NCI-H2107 (cell line): ENCODE measurements at regions not wholly inside any gene's neighbourhood (a gene's known extent, or its start where the extent isn't known, plus 50 kb on each side); places are given as distances from the start of the nearest gene placed in this dataset.

Experiments
- DNase-seq: peaks from one replicate; lab custom pipeline; 2025; lab: John Stamatoyannopoulos, UW

DNA sequence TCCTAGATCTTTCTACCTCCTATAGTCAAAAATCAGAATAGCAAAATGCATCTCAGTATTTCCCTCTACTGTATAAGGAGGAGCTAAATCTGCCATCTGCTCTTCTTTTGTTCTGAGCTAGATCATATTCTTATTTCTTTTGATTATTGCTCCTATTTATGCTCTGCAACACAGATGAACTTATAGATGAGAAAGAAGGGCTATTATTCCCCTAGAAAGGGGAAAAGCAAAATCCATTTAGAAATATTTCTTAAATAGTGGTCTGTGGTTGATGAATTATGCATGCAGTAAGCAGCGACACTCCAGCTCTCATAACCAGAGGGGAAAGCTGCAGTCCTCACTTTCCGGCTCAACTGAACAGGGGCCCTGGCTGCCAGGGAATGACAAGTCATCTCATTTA is 207.3 kb upstream of the SORCS1 start:
- DNase-seq = no peak

DNA sequence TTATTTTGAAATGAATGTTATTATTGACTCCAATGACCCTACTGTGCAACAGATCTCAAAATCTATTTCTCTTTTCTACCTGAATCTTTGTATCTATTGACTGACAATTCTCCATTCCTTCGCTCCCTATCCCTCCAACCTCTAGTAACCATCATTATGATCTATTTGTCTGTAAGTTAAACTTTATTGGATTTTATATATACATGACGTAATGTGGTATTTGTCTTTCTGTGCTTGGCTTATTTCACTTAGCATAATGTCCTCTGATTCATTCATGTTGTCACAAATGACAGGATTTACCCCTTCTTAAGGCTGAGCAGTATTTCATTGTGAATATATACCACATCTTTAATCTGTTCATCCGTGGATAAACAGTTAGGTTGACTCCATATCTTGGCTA is 200.4 kb upstream of the SORCS1 start:
- DNase-seq = no peak

DNA sequence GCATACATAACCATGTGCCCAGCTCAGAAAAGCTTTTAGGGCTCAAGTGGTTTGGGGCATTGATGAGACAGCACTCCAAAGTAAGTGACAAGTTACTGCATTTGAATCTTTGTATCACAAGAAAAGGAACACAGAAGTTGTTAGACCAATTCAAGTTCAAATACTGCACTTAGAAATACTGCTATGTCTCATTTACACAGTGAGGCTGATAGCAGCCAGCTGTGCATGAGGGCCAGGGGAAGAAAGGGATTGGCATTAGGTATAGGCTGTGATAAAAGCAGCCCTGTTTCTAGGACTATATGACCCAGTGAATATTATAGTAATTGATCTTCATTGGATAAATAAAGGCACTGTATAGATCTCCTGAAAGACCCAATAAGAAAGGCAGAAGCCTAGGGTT is 197.8 kb upstream of the SORCS1 start:
- DNase-seq = no peak

DNA sequence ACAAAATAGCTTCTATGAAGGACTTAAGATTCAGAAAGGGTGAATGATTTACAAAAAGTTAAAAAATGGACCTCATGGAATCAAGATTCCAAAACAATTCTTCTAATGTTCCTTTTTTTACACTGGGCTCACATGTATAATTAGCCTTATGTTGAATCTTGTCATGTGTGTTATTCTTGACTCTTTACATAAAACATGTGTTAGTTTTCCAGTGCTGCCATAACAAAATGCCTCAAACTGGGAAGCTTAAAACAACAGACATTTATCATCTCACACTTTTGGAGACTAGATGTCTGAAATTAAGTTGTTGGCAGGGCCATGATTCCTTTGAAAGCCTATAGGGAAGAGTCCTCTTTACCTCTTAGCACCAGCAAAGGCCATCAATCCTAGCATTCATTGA is 192.5 kb upstream of the SORCS1 start:
- DNase-seq = no peak

DNA sequence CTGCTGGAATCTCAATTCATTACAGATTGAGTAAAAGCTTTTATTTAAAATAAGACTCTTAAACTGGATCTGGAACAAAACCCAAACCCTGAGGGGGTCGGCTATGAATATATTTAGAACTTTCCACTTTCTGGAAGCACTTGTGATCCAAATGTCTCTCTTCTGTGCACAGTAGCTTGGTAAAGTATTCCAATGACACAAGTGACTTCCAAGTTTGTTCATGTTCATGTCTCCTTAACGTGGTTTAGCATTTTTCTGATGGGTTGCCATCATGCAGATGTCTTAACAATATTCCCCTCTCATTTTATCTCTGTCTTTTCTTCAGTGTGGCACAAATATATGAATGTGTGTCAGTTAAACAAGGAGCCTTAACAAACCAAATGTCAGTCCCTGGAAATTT is 191.9 kb upstream of the SORCS1 start:
- DNase-seq = no peak

DNA sequence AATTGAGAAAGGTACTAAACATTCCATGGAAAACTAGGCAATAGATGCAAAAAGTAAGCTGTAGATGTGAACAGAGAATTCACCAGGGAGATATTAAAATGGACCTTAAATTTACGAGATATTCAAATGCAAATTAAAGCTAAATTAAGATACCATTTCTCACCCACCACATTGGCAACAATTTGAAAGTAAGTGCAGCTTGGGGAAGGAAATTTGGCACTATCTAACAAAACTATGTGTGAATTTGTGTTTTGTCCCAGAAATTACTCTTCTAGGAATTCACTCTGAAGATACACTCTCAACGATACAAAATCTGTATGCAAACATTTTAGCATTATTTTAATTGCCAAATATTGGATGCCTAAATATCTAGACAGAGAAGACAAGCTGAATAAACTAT is 178.2 kb upstream of the SORCS1 start:
- no peak for DNase-seq

DNA sequence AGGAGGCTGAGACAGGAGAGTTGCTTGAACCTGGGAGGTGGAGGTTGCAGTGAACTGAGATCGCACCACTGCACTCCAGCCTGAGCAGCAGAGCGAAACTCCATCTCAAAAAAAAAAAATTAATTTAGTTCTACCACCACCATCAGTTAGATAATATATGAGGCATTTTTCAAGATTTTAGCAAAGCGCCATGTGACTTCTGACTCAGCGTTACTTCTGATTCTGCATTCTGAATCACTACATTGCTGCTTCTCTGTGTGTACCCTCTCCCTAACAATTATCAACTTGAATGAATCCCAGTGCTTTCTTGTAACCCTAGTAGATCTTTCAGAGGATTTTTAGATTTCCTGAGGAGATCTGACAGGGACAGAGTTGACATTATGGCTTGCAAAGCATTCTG is 176.8 kb upstream of the SORCS1 start:
- no peak for DNase-seq

DNA sequence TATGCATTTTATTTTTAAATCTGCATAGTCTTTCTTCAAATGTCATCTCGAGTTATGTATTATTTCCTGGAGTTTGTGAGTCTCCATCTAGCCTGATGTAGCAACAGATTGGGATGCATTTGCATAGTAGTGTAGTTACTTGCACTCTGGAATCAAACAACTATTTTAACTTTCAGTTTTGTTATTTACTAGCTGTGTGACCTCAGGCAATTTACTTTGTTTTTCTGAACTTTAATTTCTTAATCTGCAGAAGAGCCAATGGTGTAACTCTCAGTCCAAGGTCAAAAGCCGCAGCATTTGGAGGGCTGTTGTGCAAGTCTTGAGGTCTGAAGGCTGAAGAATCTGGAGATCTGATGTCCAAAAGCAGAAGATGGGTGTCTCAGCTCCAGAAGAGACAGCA is 175.8 kb upstream of the SORCS1 start:
- DNase-seq = no peak

DNA sequence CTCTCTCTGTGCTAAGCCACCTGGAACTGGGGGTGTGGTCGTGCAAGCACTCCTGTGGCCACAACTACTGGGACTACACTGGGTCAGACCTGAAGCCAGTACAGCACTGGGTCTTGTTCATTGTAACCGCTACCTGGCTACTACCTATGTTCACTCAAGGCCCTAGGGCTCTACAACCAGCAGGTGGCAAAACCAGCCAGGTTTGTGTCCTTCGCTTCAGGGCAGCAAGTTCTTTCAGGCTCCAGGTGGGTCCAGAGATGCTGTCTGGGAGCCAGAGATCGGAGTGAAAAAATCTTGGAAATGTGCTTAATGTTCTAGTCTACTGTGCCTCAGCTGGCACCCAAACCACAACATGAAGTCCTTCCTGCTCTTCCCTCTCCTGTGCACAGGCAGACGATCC is 171.6 kb upstream of the SORCS1 start:
- no peak for DNase-seq

DNA sequence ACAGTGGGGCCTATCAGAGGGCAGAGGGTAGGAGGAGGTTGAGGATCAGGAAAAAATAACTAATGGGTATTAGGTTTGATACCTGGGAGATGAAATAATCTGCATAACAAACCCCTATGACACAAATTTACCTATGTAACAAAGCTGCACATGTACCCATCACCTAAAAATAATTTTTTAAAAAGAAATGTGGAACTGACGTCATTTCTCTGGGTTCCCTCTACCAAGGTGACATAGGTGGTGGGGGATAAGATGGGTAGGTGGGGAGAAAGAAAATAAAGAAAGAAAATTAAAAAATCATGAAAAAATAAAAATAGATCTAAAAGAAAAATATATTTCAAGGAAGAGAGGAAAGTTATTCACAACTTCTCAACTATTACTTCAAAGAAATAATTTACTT is 153.1 kb upstream of the SORCS1 start:
- DNase-seq = no peak

DNA sequence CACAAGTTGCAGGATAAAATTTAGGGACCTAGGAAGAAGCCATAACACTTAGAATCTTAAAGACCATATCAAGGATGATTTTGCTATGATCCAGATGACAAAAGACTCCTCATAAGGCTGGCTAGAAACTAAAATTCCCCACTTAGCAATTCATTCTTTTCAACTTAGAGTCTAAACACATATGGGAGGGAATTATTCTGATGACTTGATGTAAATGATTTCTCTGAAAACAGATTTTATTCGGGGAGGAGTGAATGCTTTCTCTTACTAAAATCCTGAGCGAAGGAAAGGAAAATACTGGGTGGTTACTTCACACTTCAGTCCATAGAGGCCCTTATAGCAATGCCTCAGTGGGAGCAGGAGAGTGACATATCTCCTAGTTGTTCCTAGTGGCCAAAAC is 138.7 kb upstream of the SORCS1 start:
- DNase-seq = no peak

DNA sequence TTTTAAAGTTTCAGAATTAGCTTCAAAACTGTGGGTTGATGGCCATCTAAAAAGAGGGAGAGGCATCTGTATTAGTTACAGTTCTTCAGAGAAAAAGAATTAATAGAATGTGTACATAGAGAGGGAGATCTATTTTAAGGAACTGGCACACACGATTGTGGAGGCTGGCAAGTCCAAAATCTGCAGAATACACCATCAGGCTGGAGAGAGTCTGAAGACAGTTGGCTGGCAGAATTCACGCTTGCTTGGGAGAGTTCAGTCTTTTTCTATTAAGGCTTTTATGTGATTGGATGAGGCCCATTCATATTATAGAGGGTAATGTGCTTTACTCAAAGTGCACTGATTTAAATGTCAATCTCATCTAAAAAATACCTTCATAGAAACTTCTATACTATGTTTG is 135.1 kb upstream of the SORCS1 start:
- DNase-seq = no peak

DNA sequence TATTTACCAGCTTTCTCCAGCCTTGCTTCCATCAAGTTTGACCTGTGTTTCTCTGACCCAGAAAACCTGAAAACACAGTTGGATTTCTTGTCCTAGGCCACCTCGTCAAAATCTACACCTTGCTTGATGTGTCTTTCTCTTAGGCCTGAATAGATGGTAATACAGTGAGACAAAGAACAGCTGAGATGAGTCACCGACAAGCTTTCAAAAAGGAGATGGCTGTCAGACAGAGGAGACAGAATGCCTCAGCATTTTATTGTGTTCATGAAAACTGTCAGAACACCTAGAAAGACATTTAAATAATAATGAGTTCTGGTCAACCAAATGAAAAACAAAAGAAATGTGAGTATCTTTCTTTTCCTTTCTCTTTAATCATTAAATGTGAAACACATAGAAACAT is 119.7 kb upstream of the SORCS1 start:
- no peak for DNase-seq

DNA sequence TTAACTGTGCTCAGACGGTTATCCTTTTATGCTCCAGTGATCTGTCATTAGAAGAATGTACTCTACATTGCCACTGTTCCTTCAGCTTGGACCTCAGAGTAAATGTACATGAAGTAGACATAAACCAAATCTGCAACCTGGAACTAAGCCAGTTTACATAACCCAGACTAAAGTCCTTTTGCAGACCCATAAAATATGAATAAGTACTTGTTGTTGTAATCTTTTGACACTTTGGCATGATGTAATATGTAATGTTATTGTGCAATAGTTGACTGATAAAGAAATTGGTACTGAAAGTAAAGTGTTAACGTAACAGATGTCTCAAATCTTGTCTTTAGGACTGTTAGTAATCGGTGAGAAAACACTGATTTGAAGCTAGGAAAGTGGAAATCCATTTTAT is 115.8 kb upstream of the SORCS1 start:
- no peak for DNase-seq

DNA sequence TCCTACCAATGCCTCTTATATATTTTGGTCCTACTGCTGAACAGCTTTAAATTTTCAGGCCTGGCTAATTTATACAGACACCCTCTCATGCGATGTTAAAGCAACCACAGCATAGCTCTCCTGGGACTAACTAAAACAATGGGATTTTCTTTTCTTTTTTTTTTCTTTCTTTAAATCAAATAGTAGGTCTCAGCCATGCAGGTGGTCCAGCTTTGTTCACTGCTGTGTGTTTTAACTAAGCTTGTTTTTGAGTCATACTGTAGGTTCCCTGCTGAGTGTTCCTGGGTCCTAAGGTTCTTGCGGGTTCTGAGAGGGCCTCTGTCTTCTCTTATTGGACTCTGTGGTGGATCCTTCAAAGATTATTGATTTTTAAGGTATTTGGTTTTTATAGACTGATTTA is 113.1 kb upstream of the SORCS1 start:
- no peak for DNase-seq

DNA sequence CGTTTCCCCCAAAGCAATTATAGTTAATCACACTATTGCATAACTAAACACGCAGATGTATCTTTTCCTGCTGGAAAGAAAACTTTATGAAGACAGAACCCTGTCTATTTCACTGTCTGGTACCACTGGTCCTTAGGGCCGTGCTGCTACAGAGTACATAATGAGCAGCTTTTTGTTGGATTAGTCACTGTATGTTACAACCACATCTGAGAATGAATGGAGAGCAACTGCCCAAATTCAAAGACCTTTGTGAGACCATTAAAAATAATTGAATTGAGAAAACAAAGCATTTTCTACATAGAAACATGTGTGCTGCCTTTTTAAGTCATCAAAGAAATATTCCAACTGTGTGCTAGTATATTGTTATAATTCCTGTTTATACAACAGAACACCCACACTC is 111.3 kb upstream of the SORCS1 start:
- DNase-seq = no peak

DNA sequence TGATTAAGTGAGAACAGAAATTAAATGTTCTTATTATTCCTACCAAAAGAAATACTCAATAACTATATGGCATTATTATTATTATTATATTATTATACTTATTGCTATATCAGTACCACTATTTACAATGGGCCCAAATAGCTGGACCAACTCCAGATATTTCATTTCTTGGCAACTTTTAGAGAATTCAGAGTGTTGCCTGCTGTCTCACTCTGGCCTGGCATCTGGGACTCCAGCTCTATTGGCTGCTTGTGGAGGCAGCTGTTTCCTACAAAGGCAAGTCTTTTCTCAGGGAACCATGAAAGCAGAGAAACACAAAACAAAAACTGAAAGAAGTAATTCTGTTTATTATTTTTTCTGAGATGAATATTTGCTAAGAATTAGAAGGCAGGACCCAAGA is 105.1 kb upstream of the SORCS1 start:
- DNase-seq = no peak

DNA sequence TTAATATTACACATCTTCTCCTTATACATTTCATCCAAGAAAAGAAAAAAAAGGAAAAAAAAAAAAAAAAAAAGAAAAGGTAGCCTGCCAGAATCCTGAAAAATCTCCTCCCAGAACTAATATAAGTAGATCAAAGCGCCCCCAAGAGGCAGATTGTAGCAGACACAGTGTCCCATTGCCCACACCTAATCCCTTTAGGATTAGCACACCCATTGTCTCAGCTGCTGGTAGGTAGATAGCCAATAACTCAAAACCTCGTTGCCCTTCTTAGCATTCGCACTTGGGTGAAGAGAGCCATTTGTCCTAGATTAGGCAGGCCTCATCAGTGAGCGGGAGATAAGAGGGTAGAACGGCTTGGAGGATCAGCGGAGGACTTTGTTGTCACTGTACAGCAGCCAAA is 100.2 kb upstream of the SORCS1 start:
- no peak for DNase-seq

DNA sequence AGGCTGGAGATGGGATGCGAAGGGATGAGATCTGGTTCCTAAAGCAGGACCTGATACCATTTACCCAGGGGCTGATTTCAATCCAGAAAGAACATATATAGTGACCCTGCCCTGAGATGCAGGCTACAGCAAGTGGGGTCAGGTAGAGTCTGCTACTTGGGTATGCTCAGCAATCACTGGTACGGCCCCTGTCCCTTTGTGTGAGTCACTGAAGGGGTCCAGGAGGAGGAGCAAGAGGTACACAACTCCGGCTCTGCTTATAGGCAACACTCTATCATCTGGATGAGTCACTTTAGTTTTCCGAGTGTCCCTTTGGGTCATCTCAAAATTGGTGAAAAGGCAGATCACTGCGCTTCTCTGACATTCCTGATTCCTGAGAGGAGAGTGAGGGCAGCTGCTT is 79.6 kb upstream of the SORCS1 start:
- DNase-seq = no peak

DNA sequence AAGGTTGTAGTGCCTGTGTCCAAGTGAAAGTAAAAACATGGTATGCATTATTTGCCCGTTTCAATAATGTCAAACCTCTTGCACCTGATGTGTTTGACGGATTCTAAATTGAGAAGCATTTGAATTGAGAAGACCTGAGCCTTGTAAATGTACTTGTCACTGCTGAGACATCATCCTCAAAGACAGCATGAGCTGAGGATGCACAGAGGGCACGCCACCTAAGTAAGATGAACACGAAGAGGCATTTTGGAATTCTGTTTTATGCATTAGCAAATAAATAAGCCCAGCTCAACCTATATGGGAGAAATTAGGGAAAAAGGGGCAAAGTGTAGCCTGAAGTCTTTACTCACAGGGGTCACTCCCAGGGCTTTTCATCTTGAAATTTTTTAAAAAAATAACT is 73.8 kb upstream of the SORCS1 start:
- DNase-seq = no peak

DNA sequence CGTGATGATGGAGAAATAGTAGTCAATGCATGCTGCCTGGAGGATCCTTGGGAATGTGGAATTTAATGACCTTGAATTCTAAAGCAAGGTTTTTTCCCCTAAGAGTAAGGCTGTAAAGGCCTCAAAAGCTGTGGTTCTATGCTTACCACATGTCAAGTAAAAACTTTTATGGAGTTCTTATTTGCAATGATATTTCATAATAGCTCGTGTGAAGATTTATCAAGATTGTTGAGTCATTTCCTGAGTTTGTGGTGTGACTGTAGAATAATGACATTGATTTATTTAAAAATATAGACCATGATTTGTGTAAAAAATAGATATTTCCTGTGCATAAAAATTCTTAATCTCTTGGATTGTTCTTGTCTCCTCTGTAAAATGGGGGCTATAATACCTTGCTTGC is 67.5 kb upstream of the SORCS1 start:
- DNase-seq = no peak

DNA sequence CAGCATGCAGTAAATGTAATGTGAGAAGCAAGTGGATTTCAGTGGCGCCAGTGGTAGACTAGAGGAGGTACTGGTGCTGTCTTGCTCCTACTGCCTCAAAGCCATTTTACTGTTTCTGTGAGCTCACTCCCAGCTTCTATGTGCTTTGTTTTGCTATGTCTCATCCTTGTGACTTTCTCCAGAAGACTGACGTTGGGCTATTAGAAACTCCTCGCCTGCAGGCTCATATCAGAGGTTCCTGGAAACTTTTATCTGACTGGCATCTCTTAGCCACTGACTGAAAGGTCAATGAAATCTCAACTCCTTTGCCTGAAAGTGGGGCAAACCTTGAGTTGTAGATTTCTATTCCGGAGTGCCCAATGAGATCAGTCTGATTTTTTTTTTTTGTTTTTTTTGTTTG is 66.4 kb upstream of the SORCS1 start:
- no peak for DNase-seq

DNA sequence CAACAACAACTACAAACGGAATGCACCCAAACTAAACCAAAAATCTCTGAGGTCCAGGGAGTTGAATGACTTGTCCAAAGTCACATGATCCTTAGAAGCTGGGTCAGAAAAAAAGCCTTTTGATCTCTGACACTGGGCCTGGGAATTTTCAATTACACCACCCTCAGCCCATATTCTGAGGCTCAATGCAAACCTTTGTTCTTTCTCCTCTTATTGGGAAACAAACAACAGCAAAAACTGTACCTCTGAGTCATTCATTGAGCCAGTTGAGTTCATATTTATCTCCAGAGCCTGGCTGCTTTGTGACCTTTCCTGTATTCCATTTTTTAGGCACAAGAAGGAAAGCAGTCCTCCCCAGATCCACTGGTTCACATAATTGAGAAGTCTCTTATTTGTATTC is 51.2 kb upstream of the SORCS1 start:
- DNase-seq = no peak
